AG04450 (cell line): ENCODE measurements at regions not wholly inside any gene's neighbourhood (a gene's known extent, or its start where the extent isn't known, plus 50 kb on each side); places are given as distances from the start of the nearest gene placed in this dataset.

ENCODE experiments used
- CTCF ChIA-PET: fragments of 300-600, 350-600 bp; formaldehyde crosslinking; extraction: SDS; loops from one replicate; lab custom pipeline; 2022; ENCODE audit warnings: antibody characterized with exemption, inconsistent platforms; lab: Charles Lee
- POLR2A ChIA-PET: fragments of 350-600 bp; formaldehyde crosslinking; extraction: SDS; loops from one replicate; lab custom pipeline; 2021; ENCODE audit warnings: antibody characterized with exemption, inconsistent platforms; lab: Yijun Ruan, JAX
- DNase-seq: peaks from one replicate; pipeline ENCODE4 v3.0.0-alpha.2; 2011; ENCODE audit warnings: low read depth, low spot score
- H3K27ac ChIP-seq: one replicate; pipeline ENCODE4 v1.5.1; 2012; ENCODE audit warnings: low read depth, low read length, control low read depth
- H3K27me3 ChIP-seq: one replicate; pipeline ENCODE4 v1.6.0; 2012; ENCODE audit warnings: low read length; ENCODE audit not compliant: control insufficient read depth, insufficient read depth
- H3K4me3 ChIP-seq: 2 replicates; pipeline ENCODE4 v1.5.1; 2011; ENCODE audit warnings: mild to moderate bottlenecking, low read depth, low read length, control low read depth
- H3K9me3 ChIP-seq: 2 replicates; pipeline ENCODE4 v1.5.1; 2012; ENCODE audit warnings: low read length; ENCODE audit not compliant: control insufficient read depth, insufficient read depth
- TF ChIP-seq, protein P1 (sequence below): IDR thresholded peaks from 2 replicates; pipeline ENCODE4 v1.5.1; 2011; ENCODE audit warnings: low read depth, low read length, control low read depth, inconsistent platforms

DNA sequence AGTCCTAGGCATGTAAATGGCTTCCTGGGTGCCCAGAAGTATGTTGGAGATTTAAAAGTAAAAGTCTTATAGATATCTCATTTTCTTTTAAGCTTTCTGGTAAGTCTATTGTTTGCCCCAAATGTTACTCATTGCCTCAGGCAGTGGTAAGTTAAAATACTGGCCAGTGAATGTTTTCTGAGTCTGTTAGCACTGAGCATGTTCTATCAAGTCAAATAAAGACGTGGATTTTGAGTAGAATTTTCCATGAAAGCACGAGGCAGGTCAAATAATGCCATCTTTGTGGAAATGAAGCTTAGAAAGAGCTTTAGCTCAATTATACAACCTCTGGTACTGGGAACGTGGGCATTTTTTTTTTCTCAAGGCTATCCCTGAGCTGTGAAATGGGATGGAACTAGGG lies 651.3 kb upstream of the ACO1 start:
- ChIA-PET CTCF (no interaction called here), POLR2A (no interaction called here)
- TF ChIP-seq, protein P1, sequence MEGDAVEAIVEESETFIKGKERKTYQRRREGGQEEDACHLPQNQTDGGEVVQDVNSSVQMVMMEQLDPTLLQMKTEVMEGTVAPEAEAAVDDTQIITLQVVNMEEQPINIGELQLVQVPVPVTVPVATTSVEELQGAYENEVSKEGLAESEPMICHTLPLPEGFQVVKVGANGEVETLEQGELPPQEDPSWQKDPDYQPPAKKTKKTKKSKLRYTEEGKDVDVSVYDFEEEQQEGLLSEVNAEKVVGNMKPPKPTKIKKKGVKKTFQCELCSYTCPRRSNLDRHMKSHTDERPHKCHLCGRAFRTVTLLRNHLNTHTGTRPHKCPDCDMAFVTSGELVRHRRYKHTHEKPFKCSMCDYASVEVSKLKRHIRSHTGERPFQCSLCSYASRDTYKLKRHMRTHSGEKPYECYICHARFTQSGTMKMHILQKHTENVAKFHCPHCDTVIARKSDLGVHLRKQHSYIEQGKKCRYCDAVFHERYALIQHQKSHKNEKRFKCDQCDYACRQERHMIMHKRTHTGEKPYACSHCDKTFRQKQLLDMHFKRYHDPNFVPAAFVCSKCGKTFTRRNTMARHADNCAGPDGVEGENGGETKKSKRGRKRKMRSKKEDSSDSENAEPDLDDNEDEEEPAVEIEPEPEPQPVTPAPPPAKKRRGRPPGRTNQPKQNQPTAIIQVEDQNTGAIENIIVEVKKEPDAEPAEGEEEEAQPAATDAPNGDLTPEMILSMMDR, result no peak
- Histone ChIP-seq H3K27ac (no peak overlapping the region), H3K27me3 (no peaks in the 10 kb centered on the region), H3K9me3 (peaks cover 4% of the 10 kb centered on the region), H3K4me3 (no peak overlapping the region)
- DNase-seq, result no peak

DNA sequence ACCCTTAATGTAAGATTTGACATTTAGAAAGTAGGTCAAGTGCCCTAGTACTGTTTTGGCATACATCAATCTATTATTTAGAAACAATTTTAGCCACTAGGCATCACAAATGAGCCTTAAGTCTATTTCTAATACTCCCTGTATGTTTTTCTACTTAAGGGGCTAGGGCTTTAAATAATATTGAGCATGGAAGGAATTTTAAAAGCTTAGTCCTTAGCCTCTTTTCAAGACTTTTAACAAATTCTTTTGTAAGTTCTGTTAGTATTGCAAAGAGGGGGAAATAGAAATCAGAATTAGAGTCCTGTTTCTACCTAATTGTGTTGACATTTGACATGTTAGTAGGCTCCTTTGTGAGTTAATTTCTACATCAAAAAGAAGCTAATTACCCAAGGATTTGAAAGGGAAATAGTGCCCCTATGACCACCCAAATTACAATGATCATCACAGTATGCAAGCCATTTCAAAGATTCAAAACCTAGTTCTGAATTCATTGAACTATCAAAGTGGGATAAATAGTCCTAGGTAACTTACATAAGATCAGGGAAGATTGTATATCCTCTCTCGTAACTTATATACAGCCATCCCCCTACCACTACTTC lies 647.8 kb upstream of the ACO1 start:
- no peak for DNase-seq
- CTCF ChIA-PET, result no interaction called here
- TF ChIP-seq, protein P1, result no peak
- H3K27ac ChIP-seq, result no peak overlapping the region
- no peak overlapping the region for H3K4me3 ChIP-seq
- H3K9me3 ChIP-seq, result no peaks in the 10 kb centered on the region
- POLR2A ChIA-PET, result no interaction called here
- no peaks in the 10 kb centered on the region for H3K27me3 ChIP-seq

DNA sequence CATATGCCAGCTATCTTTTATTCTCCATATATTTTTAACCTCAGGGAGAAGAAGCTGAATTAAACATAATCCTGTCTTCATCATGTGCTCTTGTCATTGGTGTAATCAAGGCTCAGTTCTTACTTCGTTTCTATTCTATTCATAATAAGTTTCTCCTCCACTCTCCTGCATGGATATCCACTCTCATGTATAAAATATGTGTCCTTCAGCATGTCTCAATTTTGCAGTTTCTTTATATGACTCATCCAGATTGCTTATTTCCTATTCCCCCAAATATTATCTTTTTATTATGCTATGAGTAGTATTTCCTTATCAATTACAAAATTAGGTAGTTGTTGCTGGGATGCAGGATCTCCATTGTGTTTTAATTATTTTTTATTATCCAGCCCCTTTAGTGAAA lies 643.7 kb upstream of the ACO1 start:
- no peaks in the 10 kb centered on the region for H3K9me3 ChIP-seq
- DNase-seq, result no peak
- TF ChIP-seq, protein P1, result no peak
- H3K27me3 ChIP-seq, result no peaks in the 10 kb centered on the region
- ChIA-PET POLR2A (no interaction called here), CTCF (no interaction called here)
- no peak overlapping the region for H3K27ac ChIP-seq
- H3K4me3 ChIP-seq, result no peak overlapping the region

DNA sequence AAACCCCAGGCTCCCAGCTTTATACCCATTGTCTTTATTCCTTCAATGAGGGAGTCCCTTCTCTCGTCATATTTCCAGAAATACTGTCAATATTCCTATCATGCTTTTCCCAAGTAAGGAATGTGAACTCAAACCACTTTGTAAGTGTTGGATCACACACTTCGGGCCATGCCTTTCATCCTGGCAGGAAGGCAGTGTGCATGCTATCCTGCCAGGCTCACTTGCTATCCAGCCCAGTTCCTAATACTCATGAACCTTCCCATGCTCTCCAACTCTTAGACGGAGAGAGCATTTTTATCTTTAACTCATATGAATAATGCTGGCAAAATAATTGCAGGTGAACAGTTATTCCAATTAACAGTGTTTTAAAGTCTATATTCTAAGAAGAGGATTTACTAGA lies 639.9 kb upstream of the ACO1 start:
- Histone ChIP-seq H3K4me3 (no peak overlapping the region), H3K27me3 (no peaks in the 10 kb centered on the region), H3K27ac (no peak overlapping the region), H3K9me3 (no peaks in the 10 kb centered on the region)
- TF ChIP-seq, protein P1, result no peak
- no peak for DNase-seq
- ChIA-PET POLR2A (no interaction called here), CTCF (no interaction called here)

DNA sequence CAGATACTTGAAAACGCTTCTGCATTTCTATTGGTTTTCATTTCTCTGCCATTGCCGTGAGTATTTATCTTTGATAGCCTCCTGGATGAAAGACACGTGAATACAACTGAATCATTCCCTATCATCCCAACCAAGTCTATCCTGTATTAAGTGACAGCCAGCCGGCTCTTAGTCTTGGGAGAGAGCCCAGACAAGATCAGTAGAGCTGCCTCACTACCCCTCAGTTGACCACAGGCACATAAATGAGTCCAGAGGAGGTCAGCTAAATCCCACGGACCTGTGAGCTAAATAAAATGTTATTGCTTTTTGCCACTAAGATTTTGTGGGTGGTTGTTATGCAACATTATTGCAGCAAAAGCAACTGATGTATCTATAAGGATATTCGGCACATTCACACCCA lies 639.0 kb upstream of the ACO1 start:
- ChIA-PET POLR2A (no interaction called here), CTCF (no interaction called here)
- TF ChIP-seq, protein P1, result no peak
- Histone ChIP-seq H3K27me3 (no peaks in the 10 kb centered on the region), H3K9me3 (no peaks in the 10 kb centered on the region), H3K4me3 (no peak overlapping the region), H3K27ac (no peak overlapping the region)
- no peak for DNase-seq
